Activated T-helper 1 cell treated with anti-CD3 and anti-CD28 coated beads, Interleukin-12 subunit alpha, Interleukin-12 subunit beta, Interleukin-2, Interleukin-4 antibody, amounts not matched to agents 30 ng/mL and 10 ng/mL and 1 ng/mL, durations not matched to agents 14 hours and 24 hours and 36 hours (primary cell): ENCODE measurements at regions not wholly inside any gene's neighbourhood (a gene's known extent, or its start where the extent isn't known, plus 50 kb on each side); places are given as distances from the start of the nearest gene placed in this dataset.
"Not testable (repeated sequence)": the region's sequence is repeated elsewhere in the genome, so short reads cannot be mapped to it uniquely, and the experiment has no call there.

Experiments
- DNase-seq: peaks from one replicate; pipeline ENCODE4 v3.0.0; 2021; ENCODE audit warnings: low spot score
- H3K27ac Mint-ChIP-seq: one replicate; pipeline ENCODE4 v1.8.0; 2021; ENCODE audit warnings: mild to moderate bottlenecking, mixed read lengths
- H3K27me3 Mint-ChIP-seq: one replicate; pipeline ENCODE4 v1.8.0; 2022; ENCODE audit warnings: mild to moderate bottlenecking, moderate library complexity, mixed read lengths; ENCODE audit not compliant: insufficient read depth
- H3K36me3 Mint-ChIP-seq: one replicate; pipeline ENCODE4 v1.8.0; 2021; ENCODE audit warnings: low read depth, mixed read lengths
- H3K4me1 Mint-ChIP-seq: one replicate; pipeline ENCODE4 v1.8.0; 2021; ENCODE audit warnings: low read depth, mixed read lengths
- H3K4me3 Mint-ChIP-seq: one replicate; pipeline ENCODE4 v1.8.0; 2021; ENCODE audit warnings: mild to moderate bottlenecking, moderate library complexity, mixed read lengths
- H3K9me3 Mint-ChIP-seq: one replicate; pipeline ENCODE4 v1.8.0; 2021; ENCODE audit warnings: mixed read lengths
- intact Hi-C: fragments of 100-400 bp; cut with micrococcal nuclease; formaldehyde crosslinking; loops from one replicate; pipeline ENCODE4 v1.15.1; 2024

DNA sequence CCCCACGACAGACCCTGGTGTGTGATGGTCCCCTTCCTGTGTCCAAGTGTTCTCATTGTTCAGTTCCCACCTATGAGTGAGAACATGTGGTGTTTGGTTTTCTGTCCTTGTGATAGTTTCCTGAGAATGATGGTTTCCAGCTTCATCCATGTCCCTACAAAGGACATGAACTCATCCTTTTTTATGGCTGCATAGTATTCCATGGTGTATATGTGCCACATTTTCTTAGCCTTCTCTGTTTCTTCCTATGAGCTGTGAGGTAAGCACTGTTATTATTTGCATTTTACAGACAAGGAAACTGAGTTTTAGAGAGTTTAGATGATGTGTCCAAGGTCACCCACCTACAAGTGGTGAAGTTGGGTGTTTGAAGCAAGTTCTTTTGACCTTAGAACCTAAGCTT is 51.1 kb upstream of the BNC1 start:
- H3K27me3 Mint-ChIP-seq, H3K9me3 Mint-ChIP-seq, intact Hi-C loops, H3K4me1 Mint-ChIP-seq, H3K27ac Mint-ChIP-seq, DNase-seq, H3K36me3 Mint-ChIP-seq, H3K4me3 Mint-ChIP-seq: not testable (repeated sequence)

DNA sequence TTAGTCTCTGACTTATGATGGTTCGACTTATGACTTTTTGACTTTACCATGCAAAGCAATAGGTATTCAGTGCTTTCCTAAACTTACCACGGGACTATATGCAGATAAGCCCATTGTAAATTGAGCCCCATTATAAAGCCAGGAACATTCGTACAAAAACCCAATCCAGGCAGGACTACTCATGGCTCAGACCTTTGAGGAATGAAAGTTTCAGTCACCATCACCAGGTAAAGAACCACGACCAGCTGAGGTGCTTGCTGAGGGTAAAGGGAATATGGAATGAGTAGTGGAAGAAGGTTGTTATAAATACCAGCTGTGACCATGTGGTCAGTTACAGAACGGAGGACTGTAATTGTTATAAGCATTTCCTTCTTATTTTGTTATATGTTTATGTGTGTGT is 54.9 kb upstream of the BNC1 start:
- peaks cover 3% of the 10 kb centered on the region for H3K27me3 Mint-ChIP-seq
- no peak overlapping the region for H3K4me3 Mint-ChIP-seq
- H3K36me3 Mint-ChIP-seq = no peaks in the 10 kb centered on the region
- peaks cover 3% of the 10 kb centered on the region for H3K9me3 Mint-ChIP-seq
- no peaks in the 10 kb centered on the region for H3K4me1 Mint-ChIP-seq
- H3K27ac Mint-ChIP-seq = no peak overlapping the region
- intact Hi-C loops = no loop called here
- DNase-seq = no peak

GRCh38 chr15:83340087-83340486 is 55.6 kb upstream of the BNC1 start:
- Mint-ChIP-seq H3K36me3 (no peaks in the 10 kb centered on the region), H3K9me3 (peaks cover 3% of the 10 kb centered on the region), H3K4me1 (no peaks in the 10 kb centered on the region), H3K4me3 (no peak overlapping the region), H3K27ac (no peak overlapping the region), H3K27me3 (peaks cover 3% of the 10 kb centered on the region)
- no peak for DNase-seq
- intact Hi-C loops = no loop called here

GRCh38 chr15:83346342-83346741 is 61.9 kb upstream of the BNC1 start:
- Mint-ChIP-seq H3K27ac (no peak overlapping the region), H3K4me3 (no peak overlapping the region), H3K36me3 (no peaks in the 10 kb centered on the region), H3K9me3 (no peaks in the 10 kb centered on the region), H3K27me3 (peaks cover 8% of the 10 kb centered on the region), H3K4me1 (no peaks in the 10 kb centered on the region)
- intact Hi-C loops = no loop called here
- DNase-seq = no peak

DNA sequence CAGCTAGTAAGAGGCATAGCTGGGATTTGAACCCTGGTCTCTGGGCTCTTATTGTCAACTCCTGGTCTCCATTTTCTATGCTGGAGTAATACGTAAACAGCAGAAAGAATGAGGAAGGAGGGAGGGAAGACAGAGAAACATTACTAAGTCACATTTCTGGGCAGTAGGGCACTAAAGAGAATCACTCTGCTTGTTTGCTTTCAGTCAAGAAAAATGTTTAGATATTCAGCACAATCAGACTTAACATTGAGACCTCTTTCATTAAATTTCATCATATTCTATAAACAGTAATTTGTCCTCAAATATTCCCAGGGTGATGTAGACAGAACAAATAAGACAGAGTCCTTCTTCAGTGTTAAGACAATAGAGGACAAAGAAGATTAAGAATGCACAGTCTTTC is 67.7 kb upstream of the BNC1 start:
- Mint-ChIP-seq H3K36me3 (no peaks in the 10 kb centered on the region), H3K27ac (no peak overlapping the region), H3K9me3 (no peaks in the 10 kb centered on the region), H3K27me3 (peaks cover 7% of the 10 kb centered on the region), H3K4me3 (no peak overlapping the region), H3K4me1 (no peaks in the 10 kb centered on the region)
- DNase-seq = no peak
- intact Hi-C loops = no loop called here

DNA sequence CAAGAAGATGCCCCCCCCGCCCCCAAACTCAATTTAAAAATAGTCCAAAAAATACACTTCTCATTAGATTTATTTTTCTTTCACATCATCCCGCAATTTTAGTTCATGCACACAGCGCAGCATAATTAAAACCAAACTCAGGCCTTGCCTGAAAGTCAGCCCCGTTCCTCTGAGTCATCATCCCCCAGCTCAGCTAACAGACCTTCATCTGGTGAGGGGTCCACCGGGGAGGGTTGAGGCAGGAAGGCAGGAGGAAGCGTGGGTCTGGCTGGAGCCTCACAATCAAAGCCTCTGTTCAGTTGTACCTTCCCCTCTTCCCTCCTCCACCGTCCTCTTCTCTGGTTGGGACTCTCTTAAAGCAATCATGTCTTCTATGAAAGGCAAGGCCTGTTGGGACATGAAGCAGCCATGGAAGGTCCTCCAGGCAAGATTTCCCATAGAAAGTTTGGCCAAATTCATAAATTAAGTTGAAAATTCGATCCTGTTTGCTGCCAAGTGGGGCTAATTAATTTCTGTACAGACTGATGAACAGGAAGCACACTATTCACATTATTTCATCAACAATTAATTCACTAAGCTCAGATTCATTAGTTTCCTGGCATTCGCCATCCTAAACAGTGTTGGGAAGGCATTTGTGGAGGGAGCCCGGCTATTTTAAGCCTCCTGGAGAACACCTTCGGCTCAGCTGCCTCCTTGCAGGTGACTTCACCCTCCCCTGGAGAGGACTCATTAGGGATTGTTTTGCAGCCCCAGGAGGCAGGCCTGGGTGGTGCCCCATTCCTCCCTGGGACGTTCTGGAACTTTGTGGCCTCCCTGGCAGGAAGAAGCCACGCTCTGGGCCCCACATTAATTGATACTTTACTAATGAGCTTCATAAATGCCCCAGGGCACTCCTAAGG is 72.3 kb upstream of the BNC1 start:
- Mint-ChIP-seq H3K27me3 (peaks cover 3% of the 10 kb centered on the region), H3K4me1 (no peaks in the 10 kb centered on the region), H3K4me3 (no peak overlapping the region), H3K27ac (no peak overlapping the region), H3K9me3 (no peaks in the 10 kb centered on the region), H3K36me3 (no peaks in the 10 kb centered on the region)
- DNase-seq = no peak
- intact Hi-C loops = no loop called here

DNA sequence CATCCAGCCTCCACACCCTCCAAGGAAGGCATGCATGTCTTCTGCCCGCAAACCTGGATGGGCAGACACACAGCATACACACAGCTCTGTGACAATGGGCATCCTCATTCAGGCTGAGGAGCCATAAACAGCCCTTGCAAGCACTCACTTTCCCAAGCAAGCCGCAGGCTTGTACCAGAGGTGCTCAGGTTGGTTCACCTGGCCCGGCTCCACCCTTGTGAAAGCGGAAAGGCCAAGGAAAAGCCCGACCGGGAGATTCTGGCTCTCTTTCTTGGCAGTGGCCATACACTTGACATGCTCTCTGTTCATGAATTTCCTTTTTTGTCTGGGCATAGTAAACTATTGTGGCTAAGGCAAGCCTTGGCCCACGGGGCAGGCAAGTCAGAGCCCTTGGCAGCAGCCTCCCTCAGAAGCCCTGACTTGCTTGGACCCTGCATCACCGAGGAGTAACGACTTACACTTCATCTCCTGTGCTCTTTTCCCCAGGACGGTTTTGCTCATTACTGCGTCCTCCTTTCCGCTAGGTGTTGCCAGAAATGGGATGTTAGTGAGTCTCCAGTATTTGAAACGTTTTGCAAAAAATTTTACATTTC is 74.6 kb upstream of the BNC1 start:
- DNase-seq = no peak
- intact Hi-C loops = no loop called here
- Mint-ChIP-seq H3K9me3 (no peaks in the 10 kb centered on the region), H3K4me3 (no peak overlapping the region), H3K27ac (no peak overlapping the region), H3K27me3 (peaks cover 14% of the 10 kb centered on the region), H3K36me3 (no peaks in the 10 kb centered on the region), H3K4me1 (no peaks in the 10 kb centered on the region)

DNA sequence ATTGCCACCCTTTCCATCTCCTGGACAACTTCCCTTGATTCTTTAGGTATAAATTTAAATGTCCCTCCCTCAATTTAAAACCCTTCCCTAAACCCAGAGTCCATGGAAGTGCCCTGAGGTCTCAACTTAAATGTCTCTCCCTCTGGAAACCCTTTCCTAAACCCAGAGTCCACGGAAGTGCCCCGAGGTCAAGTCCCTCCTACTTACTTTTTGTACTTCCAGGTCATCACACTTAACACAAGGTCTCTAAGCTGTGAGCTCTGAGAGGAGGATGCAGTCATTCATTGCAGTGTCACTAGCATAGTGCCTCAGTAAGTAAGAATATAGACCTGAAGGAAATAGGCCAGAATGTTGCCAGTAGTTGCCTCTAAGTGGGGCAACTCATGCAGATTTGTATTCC is 78.2 kb upstream of the BNC1 start:
- no peak for DNase-seq
- Mint-ChIP-seq H3K27ac (no peak overlapping the region), H3K4me3 (no peak overlapping the region), H3K27me3 (peaks cover 43% of the 10 kb centered on the region), H3K36me3 (no peaks in the 10 kb centered on the region), H3K9me3 (no peaks in the 10 kb centered on the region), H3K4me1 (peaks cover 10% of the 10 kb centered on the region)
- intact Hi-C loops = no loop called here

DNA sequence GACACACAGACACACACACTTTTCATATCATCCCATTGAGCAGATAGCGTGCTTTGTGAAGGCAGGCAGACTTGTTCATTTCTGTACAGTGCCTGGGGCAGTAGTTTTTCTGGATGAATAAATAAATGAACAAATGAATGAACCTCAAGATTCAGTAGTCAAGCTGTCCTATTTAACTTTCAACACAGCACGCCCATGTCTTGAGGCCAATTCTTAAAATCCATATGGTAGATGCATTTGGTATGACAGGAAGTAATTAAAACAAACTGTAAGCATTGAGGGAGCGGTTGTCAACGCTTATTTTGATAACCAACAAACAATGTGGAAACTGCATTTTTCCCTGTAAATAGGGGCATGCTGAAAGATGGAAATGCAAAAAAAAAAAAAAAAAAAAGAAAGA is 80.0 kb upstream of the BNC1 start:
- H3K36me3 Mint-ChIP-seq = no peaks in the 10 kb centered on the region
- no peaks in the 10 kb centered on the region for H3K9me3 Mint-ChIP-seq
- H3K27me3 Mint-ChIP-seq = peaks cover 51% of the 10 kb centered on the region
- no peak overlapping the region for H3K27ac Mint-ChIP-seq
- no peak for DNase-seq
- intact Hi-C loops = no loop called here
- H3K4me1 Mint-ChIP-seq = peaks cover 10% of the 10 kb centered on the region
- no peak overlapping the region for H3K4me3 Mint-ChIP-seq

DNA sequence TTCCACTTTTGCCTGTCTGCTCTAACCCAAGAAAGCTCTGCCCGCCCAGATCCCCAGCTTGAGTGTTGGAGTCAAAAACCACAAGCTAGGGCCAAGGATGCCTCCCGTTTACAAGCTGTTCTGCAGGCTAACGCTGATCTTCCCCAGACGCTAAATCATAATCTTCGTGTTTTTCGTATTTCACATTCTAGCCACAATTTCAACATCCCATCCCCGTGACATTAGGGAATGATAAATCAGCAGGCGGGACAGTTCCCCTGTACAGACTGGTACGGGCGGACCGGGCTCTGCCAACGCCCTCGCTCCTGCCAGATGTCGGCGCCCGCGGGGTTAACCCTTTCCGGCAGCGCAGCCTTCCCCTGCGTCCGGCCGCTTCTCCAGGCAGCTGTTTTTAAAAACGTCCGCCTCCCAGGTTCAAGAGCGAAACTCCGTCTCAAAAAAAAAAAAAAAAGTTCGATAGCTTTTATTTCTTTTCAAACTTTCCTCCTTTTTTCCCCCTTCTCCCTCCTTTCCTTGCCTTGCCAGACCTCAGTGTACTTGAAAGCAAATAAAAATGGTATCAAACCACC is 81.0 kb upstream of the BNC1 start:
- H3K9me3 Mint-ChIP-seq = no peaks in the 10 kb centered on the region
- intact Hi-C loops = loop anchor here (5.0 kb wide), 1 partner anchor 83 kb away; the partner anchor contains the start of gene BNC1
- H3K27ac Mint-ChIP-seq = no peak overlapping the region
- peaks cover 10% of the 10 kb centered on the region for H3K4me1 Mint-ChIP-seq
- H3K27me3 Mint-ChIP-seq = peaks cover 51% of the 10 kb centered on the region
- H3K36me3 Mint-ChIP-seq = no peaks in the 10 kb centered on the region
- no peak for DNase-seq
- peak overlapping the region; percentile 12 for H3K4me3 Mint-ChIP-seq

GRCh38 chr15:83372434-83372891 is 74.7 kb upstream of the SH3GL3 start:
- DNase-seq = no peak
- Mint-ChIP-seq H3K36me3 (no peaks in the 10 kb centered on the region), H3K4me1 (no peaks in the 10 kb centered on the region), H3K4me3 (no peak overlapping the region), H3K9me3 (no peaks in the 10 kb centered on the region), H3K27me3 (peaks cover 26% of the 10 kb centered on the region), H3K27ac (no peak overlapping the region)
- intact Hi-C loops = no loop called here

DNA sequence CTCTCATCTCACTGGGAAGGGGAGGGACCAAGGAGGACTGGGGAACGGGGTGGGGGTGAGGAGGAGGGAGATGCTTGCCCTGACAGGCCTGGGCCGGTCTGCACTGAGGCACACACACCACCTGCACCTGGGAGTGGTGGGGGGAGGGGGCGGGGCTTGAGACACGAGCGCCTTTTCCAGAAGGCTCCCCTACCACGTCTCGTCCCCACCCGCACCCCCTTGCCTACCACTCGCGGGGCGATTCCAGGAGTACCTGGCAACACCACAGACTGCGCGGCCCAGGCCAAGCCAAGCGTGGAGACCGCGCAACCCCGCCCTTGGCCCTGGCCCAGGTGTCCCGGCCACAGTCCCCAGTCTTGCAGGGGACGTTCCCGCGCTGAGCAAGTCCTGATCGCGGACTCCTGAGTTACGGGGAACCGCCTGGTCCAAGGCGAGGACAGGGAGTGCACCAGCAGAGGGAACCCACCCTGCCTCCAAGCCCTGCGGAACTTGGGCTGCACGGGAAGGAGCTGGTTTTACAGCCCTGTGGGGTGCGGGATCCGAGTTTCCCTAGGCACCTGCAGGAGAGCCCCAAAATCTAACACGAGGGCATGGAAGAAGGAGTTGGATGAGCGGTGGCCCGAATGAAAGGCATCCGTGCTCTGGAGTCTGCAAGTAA is 68.1 kb upstream of the SH3GL3 start:
- no peaks in the 10 kb centered on the region for H3K36me3 Mint-ChIP-seq
- H3K4me1 Mint-ChIP-seq = peaks cover 8% of the 10 kb centered on the region
- no peak for DNase-seq
- intact Hi-C loops = no loop called here
- H3K27ac Mint-ChIP-seq = no peak overlapping the region
- H3K9me3 Mint-ChIP-seq = no peaks in the 10 kb centered on the region
- H3K27me3 Mint-ChIP-seq = peaks cover 31% of the 10 kb centered on the region
- H3K4me3 Mint-ChIP-seq = no peak overlapping the region

- intact Hi-C loops = no loop called here
- Mint-ChIP-seq H3K9me3 (no peaks in the 10 kb centered on the region), H3K36me3 (no peaks in the 10 kb centered on the region), H3K27me3 (peaks cover 30% of the 10 kb centered on the region), H3K4me3 (no peak overlapping the region), H3K27ac (no peak overlapping the region), H3K4me1 (peaks cover 8% of the 10 kb centered on the region)
- no peak for DNase-seq
Measured at GRCh38 chr15:83379579-83379959, 67.6 kb upstream of the SH3GL3 start.
